ENCODE measurements at regions not wholly inside any gene's neighbourhood (a gene's known extent, or its start where the extent isn't known, plus 50 kb on each side); places are given as distances from the start of the nearest gene placed in this dataset.

- DNase-seq (ENCODE audit: low read depth), result no peak
These were observed 54.5 kb upstream of the DCTD start for GRCh38 chr4:182971702-182972101.

DNA sequence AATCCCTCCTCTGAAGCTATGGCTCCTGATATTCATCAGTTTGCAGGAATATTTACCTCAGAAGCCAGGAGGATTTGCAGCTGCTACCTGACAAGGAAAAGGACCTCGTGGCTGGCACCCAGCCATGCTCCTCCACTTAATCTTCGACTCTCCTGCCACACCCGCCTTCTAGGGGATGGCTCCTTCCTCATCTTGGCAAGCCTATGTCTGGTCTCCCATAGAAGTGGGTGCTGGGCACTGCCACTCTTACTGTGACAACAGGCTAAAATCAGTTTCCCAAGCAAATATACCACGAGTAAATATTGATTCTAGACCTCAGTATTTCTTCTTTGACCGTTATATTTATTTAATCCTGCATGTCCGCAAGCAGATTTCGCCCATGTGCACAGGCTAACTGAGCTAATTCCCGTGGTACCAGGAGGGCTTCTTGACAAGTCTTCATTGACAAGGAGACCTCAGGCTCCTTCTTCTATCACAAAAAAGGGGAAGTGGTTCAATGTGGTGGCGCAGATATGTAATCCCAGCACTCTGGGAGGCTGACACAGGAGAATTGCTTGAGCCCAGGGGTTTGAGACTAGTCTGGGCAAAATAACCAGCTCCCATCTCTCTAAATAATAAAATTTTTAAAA lies 52.6 kb upstream of the DCTD start:
- DNase-seq (ENCODE audit: low read depth), result no peak

- DNase-seq (ENCODE audit: low read depth), result no peak
These were observed 51.9 kb upstream of the DCTD start for GRCh38 chr4:182968917-182969650.

DNA sequence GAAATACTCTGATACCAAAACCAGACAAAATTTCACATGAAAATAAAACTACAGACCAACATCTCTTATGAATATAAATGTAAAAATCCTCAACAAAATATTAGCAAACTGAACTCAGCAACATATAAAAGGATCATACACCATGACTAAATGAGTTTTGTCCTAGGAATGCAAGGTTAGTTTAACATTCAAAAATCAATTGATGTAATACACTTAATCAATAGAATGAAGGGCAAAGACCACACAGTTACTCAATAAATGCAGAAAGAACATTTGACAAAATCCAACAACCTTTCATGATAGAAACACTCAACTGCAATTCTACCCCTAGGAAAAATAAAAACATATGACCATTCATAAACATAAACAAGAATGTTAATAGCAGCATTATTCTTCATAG lies 50.2 kb upstream of the DCTD start:
- no peak for DNase-seq (ENCODE audit: low read depth)

Data from iris pigment epithelial cell (primary cell).